GM20431 (cell line): ENCODE measurements at regions not wholly inside any gene's neighbourhood (a gene's known extent, or its start where the extent isn't known, plus 50 kb on each side); places are given as distances from the start of the nearest gene placed in this dataset.
"Not testable (repeated sequence)": the region's sequence is repeated elsewhere in the genome, so short reads cannot be mapped to it uniquely, and the experiment has no call there.

Experiments used
- in situ Hi-C: fragments of 300-500 bp; cut with MseI, MboI; formaldehyde crosslinking; loops from one replicate; pipeline ENCODE4 v1.15.0; 2020; ENCODE audit warnings: low sequenced_read_pairs; ENCODE audit not compliant: unreplicated experiment

DNA sequence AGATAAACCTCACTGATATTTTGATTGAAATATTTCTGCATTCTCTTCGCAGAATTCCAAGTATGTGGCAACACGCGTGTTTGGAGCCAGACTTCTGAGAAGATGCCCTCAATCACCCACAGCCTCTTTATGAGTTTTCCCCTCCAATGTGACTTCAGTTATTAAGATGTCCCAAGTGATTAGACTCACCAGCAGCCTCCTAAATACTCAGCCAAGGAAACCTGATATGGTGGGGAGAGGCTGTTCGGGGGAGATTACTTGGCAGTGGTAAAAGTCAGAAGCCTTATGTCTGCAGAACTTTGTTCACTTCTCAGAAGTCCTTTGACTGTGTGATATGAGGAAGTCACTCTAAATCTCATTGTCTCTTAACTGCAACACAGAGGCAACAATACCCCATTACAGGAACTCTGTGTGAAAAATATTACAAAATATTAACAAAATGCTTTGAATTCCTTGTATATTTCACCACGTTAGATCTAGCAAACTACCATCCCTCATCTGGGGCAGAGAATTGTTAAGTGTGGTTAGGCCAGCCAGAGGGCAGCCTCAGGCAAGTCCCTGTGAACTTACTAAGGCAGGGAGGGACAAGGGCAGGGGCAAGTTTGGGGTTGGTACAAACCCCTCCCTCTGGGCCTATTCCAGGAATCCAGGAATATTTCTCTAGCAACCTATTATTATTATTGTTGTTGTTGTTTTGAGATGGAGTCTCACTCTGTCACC lies 151.4 kb upstream of the USP9X start:
- in situ Hi-C loops: no loop called here

DNA sequence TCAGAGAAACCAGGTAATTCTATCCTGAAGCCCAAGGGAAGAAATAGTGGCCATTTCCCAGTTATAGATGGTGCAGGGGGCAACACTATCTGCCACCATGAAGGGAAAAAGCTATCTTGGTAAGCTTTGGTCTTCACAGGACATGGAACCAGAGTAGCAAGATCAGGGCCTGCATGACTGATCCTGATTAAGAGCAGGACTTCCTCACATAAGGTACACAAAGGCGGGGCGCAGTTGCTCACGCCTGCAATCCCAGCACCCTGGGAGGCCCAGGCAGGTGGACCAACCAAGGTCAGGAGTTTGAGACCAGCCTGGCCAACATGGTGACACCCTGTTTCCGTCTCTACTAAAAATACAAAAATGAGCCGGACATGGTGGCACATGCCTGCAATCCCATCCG lies 148.4 kb upstream of the USP9X start:
- in situ Hi-C loops: no loop called here

DNA sequence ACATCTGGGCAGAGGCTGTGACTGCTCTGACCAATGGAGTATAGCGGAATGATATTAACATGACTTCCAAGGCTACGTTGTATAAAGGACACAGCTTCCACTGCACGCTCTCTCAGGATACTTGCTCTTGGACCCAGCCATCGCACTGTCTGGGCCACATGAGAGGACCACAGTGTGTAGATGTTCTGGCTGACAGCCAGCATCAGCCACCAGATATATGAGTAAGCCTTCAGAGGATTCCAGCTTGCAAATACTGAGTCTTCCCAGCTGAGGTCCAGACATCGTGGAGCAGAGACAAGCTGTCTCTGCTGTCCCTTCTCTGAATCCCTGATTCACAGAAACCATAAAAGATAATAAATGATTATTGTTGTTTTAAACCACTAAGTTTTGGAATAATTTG lies 146.8 kb upstream of the USP9X start:
- in situ Hi-C loops: no loop called here

DNA sequence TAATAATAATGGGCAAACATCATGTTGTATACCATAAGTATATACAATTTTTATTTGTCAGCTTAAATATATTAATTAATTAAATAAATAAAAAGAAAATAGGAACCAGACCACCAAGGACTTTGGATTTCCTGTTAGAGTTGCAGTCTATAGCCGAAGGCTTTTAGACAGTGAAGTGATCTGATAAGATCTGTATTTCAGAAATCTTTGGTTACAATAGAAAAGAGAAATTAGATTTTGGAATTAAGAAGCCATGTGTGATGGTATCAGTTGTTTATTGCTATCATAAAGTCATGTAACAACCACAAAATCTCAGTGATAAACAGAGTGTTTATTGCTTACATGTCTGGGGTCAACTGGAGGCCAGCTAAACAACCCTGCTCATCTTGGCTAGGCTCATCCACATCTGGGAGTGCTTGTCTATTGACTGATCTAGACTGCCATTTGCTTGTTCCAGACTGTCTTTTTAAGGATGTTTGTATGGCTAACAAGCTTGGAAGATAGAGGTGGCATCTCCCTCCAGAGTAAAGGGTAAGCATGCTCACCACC lies 142.1 kb upstream of the USP9X start:
- in situ Hi-C loops: no loop called here

DNA sequence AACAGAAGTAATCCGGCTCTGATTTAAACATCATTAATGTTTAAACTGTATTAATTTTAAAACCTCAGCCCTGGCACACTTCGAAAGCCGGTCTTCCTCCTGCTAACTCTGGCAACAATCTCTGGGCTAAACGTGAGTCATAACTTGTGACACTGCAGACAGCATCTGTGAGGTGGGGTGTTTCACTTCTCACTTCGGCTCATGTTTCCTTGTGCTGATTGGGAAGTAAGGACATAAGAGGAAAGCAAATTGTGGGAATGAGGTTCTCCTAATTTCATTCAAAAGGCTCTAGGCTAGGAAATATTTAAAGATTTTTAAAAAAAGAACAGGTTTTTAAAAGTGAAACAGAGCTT lies 139.9 kb upstream of the USP9X start:
- in situ Hi-C loops: no loop called here

DNA sequence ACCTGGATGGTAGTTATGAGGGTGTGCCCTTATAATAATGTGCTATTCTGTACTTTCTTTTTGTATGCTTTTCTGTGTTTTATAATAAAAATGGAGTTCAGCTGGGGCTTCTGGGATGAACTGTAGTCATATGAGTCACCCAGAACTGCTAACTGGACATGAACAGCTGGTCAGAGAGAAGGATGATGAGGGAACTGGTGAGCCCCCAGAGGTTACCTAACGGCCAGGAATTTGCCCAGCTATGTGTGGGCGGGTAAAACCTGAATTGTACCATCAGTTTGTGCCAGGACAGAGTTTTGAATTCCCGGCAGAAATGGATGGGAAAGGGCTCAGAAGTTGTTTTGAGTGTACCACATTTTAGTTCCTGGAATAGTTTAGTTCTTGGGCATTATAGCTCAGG lies 138.0 kb upstream of the USP9X start:
- in situ Hi-C loops: no loop called here

DNA sequence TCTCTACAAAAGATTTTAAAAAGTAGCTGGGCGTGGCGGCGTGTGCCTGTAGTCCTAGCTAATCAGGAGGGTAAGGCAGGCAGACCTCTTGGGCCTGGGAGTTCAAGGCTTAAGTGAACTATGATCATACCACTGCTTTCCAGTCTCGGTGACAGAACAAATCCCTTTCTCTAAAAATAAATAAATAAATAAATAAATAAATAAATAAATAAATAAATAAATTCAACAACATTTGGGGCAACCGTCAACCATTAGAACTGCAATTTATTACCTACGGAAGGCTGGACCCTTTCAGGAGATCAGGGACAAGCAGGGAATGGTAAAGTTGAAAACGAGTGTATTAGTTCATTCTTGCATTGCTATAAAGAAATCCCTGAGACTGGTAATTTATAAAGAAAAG lies 136.2 kb upstream of the USP9X start:
- in situ Hi-C loops: no loop called here

DNA sequence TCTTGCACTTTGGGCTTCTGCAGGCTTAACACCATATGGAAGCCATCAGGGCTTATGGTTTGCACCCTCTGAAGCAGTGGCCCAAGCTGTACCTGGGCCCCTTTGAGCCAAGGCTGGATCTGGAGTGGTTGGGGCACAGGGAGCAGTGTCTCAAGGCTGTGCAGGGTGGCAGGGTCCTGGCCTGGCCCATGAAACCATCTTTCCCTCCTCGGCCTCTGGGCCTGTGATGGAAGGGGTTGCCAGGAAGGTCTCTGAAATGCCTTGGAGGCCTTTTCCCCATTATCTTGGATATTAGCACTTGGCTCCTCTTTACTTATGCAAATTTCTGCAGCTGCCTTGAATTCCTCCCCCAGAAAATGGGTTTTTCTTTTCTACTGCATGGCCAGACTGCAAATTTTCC lies 134.7 kb upstream of the USP9X start:
- in situ Hi-C loops: no loop called here

DNA sequence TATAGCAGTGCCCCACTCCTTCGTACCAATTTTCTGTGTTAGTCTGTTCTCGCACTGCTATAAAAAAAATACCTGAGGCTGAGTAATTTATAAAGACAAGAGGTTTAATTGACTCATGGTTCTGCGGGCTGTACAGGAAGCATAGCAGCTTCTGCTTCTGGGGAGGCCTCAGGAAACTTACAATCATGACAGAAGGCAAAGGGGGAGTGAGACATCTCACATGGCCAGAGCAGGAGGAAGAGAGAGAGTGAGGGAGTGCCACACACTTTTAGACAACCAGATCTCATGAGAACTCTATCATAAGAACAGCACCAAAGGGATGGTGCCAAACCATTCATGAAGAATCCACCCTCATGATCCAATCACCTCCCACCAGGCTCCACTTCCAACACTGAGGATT lies 133.8 kb upstream of the USP9X start:
- in situ Hi-C loops: not testable (repeated sequence)

DNA sequence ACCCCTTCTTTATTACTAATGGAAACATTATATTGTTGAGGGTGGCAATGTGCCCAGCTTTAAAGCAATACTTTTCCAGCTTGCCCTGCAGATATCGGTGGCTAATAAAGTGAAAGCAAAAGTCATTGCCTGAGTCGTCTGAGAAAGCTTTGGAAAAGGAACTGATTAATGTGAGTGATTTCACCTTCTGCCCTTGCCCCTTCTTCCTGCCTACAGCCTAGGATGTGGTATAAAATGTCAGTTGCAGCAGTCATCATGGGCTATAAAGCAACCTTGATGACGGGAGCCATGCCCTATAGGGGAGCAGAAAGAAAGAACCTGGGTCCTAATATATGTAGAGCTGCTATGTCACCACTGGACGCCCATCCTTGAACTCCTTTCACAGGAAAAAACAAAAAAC lies 132.4 kb upstream of the USP9X start:
- in situ Hi-C loops: no loop called here

DNA sequence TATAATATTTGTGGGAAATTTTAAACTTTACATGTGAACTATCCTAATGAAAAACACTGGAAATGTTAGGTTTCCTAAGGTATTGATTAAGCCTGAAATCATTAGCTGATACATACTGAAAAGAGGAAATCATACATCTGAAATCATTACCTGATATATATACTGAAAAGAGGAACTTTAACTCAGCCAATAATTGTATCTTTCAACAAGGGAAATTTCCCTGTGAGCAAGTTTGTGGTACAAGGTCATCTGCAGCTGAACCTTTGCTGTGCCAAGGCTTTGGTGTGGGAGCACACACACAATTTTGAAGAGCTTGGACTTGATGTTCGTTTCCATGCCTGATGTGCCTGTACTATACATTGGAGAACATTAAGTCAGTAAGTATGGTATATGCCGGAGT lies 131.9 kb upstream of the USP9X start:
- in situ Hi-C loops: no loop called here

DNA sequence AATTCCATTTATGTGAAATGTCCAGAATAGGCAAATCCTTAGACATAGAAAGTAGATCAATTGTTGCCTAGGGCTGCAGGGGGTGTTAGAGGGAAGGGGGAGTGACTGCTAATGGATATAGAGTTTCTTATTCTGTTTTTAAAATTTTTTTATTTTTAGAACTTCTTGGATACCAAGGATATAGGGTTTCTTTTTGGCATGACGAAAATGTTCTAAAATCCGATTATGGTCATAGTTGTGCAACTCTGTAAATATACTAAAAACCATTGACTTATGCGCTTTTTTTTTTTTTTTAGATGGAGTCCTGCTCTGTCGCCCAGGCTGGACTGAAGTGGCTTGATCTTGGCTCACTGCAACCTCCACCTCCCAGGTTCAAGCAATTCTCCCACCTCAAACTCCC lies 125.2 kb upstream of the USP9X start:
- in situ Hi-C loops: no loop called here

DNA sequence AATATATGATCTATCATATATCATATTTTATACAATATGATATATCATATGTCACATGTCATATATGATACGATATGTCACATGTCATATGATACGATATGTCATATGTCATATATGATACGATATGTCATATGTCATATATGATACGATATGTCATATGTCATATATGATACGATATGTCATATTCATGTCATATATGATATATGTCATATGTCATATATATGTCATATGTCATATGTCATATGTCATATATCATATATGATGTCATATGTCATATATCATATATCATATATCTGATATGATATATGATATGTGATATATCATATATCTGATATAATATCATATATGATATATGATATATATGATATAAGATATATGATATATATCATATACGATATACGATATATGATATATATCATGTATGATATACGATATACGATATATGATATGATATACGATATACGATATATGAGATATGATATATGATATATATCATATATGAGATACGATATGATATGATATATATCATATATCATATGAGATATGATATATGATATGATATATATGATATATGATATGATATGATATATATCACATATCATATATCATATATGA lies 122.3 kb upstream of the USP9X start:
- in situ Hi-C loops: no loop called here

DNA sequence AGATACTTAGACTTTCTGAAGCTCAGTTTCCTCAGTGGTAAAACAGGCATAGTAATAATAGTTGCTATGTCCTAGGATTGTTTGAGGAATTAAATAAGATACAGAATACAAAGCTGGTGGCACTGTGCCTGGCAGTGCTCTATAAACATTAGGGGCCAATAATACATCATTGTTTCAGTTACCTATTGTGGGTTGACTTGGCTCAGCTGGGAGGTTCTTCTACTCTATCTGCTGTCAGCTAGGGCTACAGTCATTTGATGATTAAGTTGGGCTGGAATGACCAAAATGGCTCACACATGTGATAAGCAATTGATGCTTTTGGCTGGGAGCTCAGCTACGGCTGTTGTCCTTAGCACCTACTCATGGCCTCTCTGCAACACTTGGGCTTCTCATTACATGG lies 121.2 kb upstream of the USP9X start:
- in situ Hi-C loops: no loop called here

DNA sequence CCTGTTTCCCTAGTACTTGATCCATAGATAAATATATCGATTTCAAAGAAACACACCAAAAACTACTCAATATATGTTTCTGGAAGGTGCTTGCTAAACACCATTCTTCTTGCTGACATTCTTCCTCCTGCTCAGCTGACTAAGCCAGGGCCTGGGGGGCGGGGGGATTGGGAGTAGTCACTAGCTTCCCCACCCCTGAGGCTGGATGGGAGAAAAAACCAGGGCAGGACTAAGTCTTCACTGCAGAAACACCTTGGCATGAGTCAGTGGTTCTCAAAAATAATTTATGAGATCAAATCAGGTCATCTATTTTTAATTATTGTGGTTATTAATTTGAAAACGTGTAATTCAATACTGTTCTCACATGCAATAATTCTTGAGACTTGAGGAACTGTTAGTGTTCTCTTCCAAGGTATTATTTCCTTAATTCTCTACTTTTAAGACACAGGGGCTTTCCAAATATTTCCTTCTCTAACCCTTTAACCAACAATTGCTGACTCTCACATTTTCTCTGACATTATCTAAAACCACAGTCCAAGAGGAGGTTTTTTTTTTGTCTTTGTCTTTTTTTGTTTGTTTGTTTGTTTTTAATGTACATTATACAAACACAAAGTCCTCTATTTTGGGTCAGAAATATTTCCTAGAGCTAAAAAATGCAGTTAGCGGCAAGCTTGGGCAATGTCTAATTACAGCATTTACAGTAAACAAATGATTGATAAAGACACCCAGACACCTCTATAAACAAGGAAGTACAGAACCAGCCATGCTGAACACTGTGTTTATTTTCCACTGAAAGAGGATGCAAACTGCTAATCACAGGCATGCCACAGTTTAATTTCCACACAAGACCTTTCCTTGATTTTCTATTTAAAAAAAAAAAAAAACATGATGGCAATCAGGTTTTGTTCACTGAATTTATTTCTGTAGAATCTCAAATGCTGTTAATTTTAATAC lies 120.3 kb upstream of the USP9X start:
- in situ Hi-C loops: no loop called here

DNA sequence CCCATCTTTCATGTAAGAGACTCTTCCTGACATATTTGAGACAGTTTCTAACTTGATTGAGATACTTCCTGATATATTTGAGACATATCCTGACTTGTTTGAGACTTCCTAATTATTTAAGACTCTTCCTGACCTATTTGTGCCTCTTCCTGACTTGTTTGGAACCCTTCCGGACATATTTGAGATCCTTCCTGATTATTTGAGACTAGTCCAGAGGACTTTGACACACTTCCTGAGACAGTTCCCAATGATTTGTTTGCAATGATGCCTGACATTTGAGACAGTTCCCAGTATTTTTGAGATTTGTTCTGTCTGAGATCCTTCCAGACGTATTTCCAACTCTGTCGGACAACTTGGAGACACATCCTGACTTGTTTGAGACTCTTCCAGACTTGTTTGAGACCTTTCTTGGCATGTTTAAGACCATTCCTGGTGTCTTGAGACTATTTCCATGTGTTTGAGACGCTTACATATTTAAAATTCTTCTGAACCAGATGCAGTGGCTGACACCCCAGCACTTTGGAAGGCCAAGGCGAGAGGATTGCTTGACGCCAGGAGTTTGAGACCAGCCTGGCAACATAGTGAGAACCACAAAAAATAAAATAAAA lies 118.9 kb upstream of the USP9X start:
- in situ Hi-C loops: no loop called here

DNA sequence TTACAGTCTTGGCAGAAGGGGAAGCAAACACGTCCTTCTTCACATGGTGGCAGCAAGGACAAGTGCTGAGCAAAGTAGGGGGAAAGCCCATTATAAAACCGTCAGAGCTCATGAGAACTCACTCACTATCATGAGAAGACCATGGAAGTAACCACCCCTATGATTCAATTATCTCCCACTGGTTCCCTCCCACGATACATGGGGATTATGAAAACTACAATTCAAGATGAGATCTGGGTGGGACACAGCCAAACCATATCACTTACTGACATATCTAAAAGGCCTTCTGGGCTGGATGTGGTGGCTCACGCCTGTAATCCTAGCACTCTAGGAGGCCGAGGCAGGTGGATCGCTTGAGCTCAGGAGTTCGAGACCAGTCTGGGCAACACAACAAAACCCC lies 117.1 kb upstream of the USP9X start:
- in situ Hi-C loops: no loop called here

DNA sequence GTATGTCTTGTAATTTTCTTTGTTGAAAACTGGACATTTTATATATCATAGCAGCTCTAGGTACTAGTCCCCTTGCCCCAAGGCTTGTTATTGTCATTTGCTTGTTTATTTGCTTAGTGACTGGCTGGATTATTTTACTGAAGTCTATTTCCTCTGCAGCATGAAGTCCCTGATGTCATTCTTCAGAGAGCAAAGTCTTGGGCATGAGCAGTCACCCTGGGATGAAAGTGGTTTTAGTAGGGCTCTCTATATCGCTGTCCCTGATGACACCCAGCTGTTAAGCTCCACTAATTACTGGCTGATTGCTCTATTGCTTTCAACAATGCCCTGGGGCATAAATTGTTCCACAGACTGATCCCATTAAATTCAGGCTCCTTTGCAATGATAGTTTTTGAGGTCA lies 113.5 kb upstream of the USP9X start:
- in situ Hi-C loops: no loop called here

DNA sequence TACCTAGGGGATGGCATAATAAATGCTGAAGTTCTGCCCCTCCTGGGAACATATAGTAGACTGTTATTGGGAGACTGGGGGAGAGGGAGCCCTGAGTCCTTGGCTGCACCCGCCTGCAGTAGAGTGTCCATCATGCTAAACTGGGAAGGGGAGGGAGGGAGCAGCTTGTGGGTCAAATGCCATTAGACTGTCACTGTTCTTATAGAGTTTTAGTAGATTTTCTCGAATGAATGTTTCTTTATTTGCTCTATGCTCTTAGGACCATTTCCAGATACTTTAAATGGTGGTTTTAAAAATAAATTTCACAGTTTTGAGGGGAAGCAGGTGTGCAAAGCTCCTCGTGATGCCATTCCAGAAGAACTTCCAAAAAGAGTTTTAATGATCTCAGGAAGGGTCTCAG lies 111.6 kb upstream of the USP9X start:
- in situ Hi-C loops: no loop called here

DNA sequence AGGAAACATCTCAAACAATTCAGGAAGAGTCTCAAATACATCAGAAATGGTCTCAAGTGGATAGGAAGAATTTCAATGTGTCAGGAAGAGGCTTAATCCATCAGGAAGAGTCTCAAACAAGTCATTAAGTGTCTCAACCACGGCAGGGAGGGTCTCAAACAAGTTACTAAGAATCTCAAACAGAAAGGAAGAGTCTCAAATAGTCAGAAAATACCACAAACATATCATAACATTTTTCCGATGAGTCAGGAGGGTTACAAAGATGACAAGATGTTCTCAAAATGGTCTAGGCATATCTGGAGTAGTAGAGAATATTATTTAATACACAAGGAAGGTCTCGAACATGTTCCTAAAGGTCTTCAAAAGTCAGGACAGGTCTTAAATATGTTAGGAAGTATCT lies 109.3 kb upstream of the USP9X start:
- in situ Hi-C loops: no loop called here

DNA sequence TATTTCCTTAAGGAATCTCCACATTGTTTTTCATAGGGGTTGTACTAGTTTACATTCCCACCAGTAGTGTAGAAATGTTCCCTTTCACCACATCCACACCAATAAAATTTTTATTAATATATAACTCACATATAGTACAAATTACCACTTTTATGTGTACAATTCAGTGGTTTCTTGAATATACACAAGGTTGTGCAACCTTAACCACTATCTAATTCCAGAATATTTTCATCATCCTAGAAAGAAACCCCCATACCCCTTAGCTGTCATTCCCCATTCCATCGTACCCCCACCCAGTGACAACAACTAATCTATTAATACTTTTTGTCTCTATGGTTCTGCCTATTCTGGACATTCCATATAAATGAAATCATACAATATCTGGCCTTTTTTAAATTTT lies 108.3 kb upstream of the USP9X start:
- in situ Hi-C loops: no loop called here
